HG03095 (cell line): ENCODE measurements at regions not wholly inside any gene's neighbourhood (a gene's known extent, or its start where the extent isn't known, plus 50 kb on each side); places are given as distances from the start of the nearest gene placed in this dataset.
"Not testable (repeated sequence)": the region's sequence is repeated elsewhere in the genome, so short reads cannot be mapped to it uniquely, and the experiment has no call there.

Experiments
- ATAC-seq: cut with Tn5 transposase; IDR thresholded peaks from one replicate; pipeline ENCODE4 v1.9.1; 2021; ENCODE audit warnings: moderate library complexity; ENCODE audit not compliant: unreplicated experiment

DNA sequence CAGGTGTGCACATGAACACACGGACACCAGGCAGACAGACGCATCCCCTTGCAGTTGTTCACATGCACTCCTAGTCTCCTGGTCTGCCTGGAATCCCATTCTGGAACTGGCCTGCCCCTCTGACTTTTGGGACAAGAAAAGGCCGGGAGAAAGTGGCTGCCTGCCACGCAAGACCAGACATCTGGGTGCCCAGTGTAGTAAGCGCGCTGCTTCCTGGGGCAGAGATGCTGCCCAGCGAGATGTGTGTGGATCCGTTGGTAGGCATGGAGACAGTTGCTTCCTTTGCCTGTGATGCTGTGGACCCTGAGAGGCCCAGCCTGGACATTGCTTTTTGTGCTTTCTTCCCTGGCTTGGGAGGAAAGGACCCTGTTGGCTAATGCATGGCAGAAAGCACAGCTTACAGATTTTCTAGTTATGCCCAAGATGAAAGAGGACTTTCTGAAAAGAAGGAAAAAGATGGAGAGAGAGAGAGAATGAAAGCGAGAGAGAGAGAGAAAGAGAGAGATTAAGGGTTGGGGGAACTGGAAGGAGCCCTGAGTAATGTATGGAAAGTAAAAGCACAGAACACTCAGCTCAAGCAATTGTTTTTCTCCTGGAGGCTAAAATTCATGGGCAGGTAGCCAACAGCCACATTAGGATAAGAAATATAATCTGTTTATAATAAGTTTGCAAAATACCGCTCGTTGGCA lies 235.3 kb downstream of the BCL2L11 start:
- ATAC-seq = not testable (repeated sequence)

DNA sequence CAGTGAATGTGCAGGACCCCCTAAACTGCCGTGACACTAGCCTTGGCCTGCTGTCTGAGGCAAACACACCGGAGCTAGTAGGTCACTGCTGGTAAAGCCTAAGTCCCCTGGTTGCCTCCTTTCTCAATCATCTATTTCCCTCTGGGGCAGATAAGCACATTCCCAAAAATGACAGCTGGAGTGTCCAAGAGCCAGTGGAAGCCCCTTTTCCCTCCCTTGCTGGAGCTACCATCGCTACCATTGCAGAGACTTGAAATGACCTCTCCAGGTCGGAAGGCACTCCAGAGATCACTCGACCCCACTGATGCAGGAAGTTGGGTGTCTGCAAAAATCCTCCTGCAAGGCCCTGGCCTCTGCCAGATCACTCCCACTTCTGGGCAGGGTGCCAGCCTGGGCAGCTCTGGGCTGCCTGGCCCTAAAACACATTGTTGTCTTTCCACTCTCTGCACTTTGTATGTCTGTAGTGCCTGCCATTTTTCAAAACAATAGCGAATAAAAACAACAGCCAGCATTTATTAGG lies 235.9 kb downstream of the BCL2L11 start:
- ATAC-seq = not testable (repeated sequence)

DNA sequence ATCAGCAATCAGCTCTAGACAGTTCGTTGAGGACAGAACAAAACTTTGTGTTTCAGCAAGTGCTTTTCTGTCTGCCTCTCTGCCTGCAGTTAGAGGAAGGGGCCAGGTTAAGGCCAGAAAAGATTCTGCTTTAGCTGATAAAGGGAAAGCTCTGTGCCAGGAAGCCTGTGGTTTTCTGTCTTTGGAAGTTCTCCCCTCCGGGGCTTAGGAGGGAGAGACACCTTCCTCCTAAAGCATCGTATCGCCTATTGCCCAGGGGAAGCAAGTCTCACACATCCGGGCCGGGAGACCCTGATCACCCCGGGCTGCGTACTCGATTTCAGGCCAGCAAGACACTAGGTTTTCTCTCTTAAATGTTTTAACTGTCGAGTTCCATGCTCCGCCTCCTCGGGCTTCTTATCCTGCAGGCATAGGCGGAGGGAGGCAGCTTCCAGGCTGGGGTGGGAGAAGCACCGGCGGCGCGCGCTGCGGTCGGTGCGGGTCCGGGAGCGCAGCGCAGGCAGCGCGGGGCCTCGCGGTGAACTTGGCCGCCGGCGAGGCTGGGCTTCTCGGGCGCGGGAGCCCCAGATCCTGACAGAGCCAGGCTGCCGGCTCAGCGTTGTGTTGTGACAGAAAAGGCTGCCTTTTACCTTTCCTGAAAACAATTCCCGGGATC lies 245.4 kb downstream of the BCL2L11 start:
- not testable (repeated sequence) for ATAC-seq

DNA sequence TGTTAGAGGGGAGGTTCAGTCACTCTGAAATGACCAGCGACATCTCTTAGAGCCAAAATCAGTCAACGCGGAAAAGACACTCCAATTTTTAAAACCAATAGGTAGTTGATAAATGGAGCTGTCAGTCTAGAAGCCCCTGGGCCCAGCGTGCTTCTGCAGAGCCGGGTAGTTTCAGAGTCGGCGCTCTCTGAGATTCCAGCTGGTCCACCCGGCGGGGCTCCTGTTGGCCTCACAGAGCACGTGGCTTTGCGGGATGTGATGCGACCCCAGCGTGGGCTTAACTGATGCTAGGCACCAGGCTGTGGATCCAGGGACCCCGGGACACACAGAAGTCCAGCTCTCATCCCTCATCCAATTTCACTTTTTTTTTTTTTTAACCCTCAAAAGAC lies 245.9 kb downstream of the BCL2L11 start:
- not testable (repeated sequence) for ATAC-seq

DNA sequence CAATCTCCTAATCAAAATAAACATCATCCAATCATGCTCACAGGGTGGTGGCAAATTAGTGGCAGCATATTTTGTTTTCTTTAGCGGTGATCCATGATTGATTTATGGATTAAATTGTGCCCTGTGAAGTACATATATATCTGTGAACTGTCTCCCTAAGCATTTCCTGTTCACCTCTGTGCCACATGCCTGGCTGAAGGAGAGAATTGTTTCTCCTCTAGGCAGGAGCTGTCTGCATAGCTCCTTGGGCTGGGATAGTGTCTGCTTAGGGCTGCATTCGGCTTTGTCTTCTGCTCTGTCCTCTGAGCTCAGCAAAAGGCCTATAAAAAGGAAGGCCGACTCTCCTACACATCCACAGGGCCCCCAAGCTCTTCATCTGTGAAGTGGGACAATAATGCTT lies 246.4 kb downstream of the BCL2L11 start:
- not testable (repeated sequence) for ATAC-seq

DNA sequence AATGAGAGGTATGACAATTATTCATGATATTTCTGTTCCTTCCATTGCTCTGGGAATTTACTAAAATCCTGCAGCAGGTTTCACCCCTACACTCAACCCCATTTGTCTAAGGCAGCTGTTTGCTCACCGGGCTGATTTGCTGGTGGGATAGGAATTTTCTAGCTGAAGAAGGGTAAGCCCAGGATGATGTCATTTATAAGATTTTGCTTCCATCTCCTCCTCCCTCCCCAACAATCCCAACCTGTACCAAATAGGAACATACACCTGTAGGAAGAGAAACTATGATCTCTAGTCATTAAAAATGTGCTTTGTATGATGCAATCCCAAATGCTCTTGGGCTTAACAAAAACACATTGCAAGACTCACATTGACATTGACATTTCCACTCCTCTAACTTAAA lies 247.2 kb downstream of the BCL2L11 start:
- not testable (repeated sequence) for ATAC-seq

DNA sequence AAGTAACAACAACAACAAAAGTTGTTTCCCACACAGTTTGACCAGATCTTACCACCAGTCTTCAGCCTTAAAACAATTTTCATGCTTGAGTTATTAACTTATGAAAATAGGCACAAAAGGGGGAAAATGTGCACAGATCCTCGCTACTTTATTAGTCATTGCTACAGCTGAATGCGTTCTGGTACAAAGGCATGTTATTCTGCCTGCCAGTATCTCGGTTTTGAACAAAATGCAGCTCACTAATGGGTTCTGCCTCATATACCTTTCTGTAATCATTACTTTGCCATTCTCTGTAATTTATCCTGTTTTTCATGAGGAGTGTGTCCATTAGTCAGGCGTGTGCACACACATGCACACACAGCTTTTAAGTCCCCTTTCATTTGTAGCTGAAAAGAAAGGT lies 247.6 kb downstream of the BCL2L11 start:
- not testable (repeated sequence) for ATAC-seq

DNA sequence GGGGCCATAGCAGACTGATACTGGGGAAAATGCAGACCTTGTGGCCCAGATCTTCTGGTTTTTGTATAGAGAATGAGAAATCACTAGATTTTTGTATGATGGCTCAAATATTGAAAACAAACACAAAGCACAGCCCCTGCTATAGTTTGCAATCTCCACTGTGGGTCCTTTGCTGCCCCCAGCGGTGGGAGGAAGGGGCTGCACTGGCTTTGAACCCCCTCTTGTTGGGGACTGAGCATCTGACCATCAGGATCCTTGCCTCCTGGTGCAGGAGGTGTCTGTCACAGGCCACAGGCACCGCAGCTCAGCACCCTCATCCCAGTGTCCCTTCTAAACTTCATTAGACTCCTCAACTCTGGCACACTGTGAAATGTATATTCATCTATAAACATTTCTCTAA lies 252.3 kb downstream of the BCL2L11 start:
- ATAC-seq = not testable (repeated sequence)

DNA sequence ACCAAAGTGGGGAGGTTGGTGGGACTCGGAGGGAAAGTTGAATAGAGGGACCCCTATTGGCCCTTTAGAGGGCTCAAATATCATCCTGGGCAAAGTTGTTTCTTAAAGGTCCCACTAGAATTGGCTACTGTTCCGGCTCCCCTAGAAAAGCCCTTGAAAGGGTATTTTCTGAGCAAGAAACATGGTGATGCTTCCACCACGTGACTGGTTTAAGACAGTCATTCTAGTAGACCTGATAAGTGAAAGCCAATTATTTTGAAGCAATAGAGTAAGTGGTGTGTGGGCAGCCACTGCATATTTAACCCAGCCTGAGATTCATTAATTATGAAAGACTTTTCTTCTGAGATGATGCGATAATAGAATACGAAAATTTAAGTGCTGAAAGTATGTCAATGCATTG lies 253.3 kb downstream of the BCL2L11 start:
- not testable (repeated sequence) for ATAC-seq

DNA sequence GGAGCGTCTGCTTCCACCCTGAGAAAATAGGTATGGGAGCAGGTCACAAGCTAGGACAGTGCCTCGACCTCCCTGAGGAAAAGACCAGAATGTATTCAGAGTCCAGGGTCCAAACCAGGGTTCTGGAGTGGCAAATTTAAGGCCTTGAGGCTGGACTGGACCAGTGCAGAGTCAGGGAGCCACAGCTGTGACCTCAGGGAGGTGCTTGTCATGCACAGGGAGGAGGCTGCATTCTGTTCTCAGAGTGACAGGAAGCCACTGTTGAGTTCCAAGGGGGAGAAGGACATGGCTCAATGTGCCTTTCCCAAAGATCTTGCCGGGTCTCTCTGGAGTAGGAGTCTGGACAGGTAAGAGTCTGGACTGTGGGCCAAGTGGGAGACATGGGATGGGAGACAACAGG lies 254.0 kb downstream of the BCL2L11 start:
- ATAC-seq = not testable (repeated sequence)

DNA sequence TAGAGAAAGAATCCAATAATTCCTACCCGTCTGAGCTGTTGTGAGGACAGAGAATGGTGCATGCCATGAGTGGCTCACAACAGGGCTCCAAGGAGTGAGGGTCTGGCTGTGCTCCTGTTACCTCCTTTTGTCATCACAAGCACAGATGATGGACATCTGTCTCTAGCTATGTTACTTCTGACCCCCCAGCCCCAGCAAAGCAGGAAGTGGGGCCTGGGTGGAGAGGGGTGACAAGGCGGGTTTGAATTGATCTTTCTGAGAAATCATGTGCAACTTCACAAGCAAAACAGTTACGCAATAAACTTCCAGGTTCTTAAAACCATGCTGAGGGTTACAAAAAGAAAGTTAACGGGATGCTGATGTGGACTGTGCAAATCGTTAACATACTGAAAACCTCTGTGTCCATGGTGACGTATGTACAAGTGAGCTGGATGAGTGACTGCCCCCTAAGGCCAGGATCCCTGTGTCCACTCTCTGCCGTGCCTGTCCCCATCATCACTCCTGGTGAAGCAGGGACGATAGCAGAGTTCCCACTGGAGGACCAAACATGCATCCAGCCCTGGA lies 254.7 kb downstream of the BCL2L11 start:
- not testable (repeated sequence) for ATAC-seq

DNA sequence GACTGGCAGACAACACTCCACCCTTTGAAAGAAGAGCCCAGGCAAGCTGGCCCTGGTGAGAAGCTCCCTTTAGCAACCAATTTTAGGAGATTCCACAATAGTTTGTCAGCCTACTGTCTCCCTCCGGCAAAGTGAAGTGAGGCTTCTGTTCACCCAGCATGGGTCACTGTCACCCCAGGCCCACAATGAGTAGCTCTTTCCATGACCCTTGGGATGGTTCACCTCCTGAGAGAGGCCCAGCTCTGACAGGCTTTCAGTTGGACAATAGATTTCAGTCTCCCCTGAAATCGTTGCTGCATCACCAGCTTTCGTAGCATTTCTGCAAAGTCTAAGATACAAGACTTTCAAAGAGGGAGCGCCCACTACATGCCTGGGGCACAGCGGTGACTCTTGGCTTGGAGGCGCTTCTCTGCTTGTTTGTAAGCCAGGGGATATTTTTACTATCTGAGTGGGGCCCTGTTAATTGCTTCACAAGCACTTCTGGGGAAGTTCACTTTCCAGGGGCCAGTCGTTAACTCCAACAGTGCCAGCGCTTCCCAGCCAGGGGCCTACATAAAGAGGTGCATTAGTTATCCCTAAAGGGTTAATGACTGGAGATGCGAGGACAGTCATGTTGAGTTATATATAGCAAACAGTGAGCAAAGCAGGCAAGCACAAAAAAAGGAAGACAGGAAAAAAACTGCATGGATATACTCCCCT lies 255.7 kb downstream of the BCL2L11 start:
- not testable (repeated sequence) for ATAC-seq

DNA sequence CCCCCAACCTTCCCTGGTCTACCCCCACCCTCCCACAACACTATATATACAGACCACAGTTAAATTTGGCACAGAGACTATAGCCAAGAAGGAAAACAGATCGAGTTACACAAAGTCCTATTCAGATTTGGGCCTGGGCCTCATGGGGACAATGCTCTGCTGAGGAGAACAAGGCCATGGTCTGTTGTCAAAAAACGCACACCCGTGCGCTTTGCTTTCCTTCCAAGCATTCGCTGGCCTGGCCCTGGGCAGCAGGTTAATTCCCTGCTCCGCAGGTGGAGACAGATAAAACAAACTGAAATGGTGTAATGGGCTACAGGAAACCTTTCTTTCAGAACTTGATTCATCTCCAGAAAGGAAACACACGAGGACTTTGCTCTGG lies 256.2 kb downstream of the BCL2L11 start:
- ATAC-seq = not testable (repeated sequence)

DNA sequence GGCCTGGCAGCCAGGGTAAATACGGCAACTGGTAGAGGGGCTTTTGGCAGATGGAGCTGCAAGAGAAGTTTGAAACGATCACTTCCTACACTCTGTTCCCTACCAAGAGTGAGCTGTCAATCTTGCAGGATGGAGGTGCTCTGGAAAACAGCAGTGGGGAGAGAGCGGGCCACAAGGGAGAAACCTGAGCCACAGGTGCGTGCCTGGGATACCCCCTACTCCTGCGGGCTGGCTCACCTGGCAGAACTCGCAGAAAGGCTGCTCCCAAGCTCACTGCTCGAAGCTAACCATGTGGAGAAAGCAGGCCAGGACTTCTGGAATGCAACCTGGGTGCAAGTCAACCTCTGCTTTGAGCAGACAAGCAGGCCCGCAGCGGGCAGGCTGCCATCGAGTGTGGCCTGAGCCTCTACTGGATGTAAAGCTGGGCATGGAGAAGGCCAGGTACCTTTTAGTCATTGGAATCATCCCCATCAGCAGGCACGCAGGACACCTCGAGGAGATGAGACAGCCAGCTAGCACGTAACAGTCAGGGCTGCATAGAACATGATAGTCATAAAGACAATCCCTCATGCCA lies 256.8 kb downstream of the BCL2L11 start:
- not testable (repeated sequence) for ATAC-seq

DNA sequence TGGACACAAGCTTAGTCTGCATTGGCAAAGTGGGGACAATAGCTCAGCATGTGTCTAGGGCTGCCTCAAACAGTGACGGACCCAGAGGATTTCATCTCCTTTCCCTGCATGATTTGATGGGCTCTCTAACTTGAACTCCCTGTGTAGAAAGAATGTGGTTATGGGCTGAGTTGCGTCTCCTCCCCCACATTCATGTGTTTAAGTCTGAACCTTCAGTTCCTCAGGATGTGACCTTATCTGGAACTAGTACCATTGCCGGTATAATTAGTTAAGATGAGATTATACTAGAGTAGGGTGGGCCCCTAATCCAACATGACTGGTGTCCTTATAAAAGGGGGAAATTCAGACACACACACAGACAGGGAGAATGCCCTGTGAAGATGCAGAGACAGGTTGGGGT lies 257.6 kb downstream of the BCL2L11 start:
- ATAC-seq = not testable (repeated sequence)

DNA sequence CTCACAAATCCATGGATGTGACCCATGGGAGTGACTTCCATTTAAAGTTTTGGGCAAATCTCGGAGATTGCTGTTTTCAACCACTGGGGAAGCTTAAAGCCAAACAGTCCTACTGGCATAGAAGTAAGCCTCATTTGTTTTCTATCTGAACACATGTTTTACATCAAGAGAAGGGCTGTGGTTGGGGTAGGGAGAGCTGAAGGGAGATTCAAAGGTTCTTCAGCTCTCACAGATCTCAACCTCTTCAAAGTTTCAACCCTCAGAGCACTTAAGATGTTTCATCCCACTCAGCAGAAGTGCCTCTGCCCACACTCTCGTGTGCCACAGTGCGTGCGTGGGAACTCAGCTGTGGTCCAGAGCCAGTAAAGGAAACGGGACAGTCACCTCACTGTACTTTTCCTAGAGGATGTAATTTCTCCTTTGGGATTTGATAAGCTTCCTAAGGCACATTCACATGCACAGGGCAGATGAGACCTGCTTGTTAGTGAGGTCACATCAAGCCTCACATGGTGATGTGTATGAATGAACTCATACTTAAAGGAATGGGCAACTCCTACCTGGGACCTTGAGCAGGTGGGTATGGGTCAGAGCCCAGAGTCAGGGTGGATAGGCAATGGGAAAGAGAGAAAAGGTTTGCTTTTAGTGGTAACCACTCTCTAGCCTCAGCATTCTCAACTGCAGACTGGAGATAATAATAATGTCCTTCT lies 260.2 kb downstream of the BCL2L11 start:
- not testable (repeated sequence) for ATAC-seq

DNA sequence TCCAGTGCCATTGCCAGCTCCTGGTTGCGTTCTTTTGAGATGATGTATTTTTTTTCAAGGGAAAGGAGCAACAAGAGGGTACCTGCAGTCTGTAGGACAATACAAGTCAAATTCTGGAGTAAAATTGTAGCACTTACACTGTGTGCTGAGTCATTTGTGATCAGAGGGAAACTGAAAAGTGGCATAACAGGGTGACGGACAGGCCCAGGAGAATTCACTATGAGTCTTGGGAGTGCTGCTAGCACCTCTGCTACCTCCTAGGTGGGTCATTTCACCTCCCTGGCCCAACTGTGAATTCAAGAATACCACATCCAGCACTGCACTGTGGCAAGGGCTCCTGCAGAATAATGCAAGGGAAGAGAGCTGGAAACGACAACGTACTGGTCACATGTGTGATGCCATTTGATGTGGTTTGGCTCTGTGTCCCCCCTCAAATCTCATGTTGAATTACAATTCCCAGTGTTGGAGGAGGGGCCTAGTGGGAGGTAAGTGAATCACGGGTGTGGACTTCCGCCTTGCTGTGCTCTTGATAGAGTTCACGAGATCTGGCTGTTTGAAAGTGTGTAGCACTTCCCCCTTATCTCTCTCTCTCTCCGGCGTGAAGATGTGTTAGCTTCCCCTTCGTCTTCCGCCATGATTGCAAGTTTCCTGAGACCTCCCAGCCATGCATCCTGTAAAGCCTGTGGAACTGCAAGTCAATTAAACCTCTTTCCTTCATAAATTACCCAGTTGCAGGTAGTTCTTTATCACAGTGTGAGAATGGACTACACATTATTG lies 261.0 kb downstream of the BCL2L11 start:
- not testable (repeated sequence) for ATAC-seq

DNA sequence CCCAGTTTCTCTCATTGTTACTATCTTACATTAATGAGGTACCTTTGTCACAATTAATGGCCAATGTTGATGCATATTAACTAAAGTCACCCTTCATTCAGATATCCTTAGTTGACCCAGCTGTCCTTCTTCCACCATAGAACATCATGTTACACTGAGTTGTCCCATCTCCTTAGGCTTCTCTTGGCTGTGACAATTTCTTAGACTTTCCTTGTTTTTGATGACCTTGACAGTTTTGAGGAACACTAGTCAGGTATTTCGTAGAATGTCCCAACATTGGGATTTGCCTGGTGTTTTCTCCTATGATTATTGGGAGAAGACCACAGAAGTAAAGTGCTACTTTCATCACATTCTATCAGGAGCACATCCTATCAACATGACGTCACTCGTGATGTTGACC lies 261.8 kb downstream of the BCL2L11 start:
- not testable (repeated sequence) for ATAC-seq

DNA sequence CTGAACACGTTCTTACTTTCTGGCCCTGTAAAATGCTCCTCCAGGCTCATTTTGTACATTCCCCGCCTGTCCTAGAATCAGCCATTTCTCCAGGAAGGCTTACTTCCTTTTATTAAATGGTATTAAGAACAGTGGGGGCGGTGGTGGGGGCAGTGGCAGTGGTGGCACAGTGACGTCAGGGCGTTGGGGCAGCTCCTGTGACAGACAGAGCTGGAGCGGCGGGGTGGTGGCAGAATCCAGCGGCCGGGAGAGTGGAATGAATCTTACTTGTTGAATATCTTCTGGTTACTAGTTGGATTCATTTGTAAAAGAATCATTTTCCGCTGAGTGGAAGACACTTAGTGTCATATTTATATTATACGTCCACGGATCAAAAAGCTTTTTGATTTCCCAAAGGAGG lies 262.6 kb downstream of the BCL2L11 start:
- ATAC-seq = not testable (repeated sequence)
